ENCODE measurements at regions not wholly inside any gene's neighbourhood (a gene's known extent, or its start where the extent isn't known, plus 50 kb on each side); places are given as distances from the start of the nearest gene placed in this dataset.

GRCh38 chr9:109560470-109561132 is 62.5 kb upstream of the PTPN3 start:
- POLR2A ChIA-PET = no interaction called here
- no peak for DNase-seq (ENCODE audit: extremely low spot score)
- CTCF ChIA-PET = no interaction called here
- no peak for TF ChIP-seq CTCF (IDR thresholded peaks at IDR 0.05; ENCODE audit: control extremely low read depth, extremely low read depth, low read depth, missing control alignments)

GRCh38 chr9:109561137-109561536 is 63.0 kb upstream of the PTPN3 start:
- no peak for TF ChIP-seq CTCF (IDR thresholded peaks at IDR 0.05; ENCODE audit: control extremely low read depth, extremely low read depth, low read depth, missing control alignments)
- no peak for DNase-seq (ENCODE audit: extremely low spot score)
- POLR2A ChIA-PET = no interaction called here
- CTCF ChIA-PET = no interaction called here

GRCh38 chr9:109568089-109568488 is 70.0 kb upstream of the PTPN3 start:
- no peak for TF ChIP-seq CTCF (IDR thresholded peaks at IDR 0.05; ENCODE audit: control extremely low read depth, extremely low read depth, low read depth, missing control alignments)
- ChIA-PET CTCF (no interaction called here), POLR2A (no interaction called here)
- DNase-seq (ENCODE audit: extremely low spot score) = no peak

GRCh38 chr9:109568568-109569210 is 70.6 kb upstream of the PTPN3 start:
- no peak for TF ChIP-seq CTCF (IDR thresholded peaks at IDR 0.05; ENCODE audit: control extremely low read depth, extremely low read depth, low read depth, missing control alignments)
- CTCF ChIA-PET = interaction anchor here (0.9 kb wide), 1 partner anchor 248 kb away, joined by 3 read pairs; no protein-coding TSS in a partner anchor
- POLR2A ChIA-PET = no interaction called here
- DNase-seq (ENCODE audit: extremely low spot score) = no peak

- POLR2A ChIA-PET = no interaction called here
- DNase-seq (ENCODE audit: extremely low spot score) = peak; percentile 34
Observed at GRCh38 chr9:109574061-109574882, 76.2 kb upstream of the PTPN3 start.

More at GRCh38 chr9:109574061-109574882, 76.2 kb upstream of the PTPN3 start:
- CTCF ChIA-PET = interaction anchor here (0.6 to 2.7 kb wide), 19 partner anchors 9 to 1050 kb away, joined by 3 to 15 read pairs (median 4); no protein-coding TSS in a partner anchor
- TF ChIP-seq CTCF (IDR thresholded peaks at IDR 0.05; ENCODE audit: control extremely low read depth, extremely low read depth, low read depth, missing control alignments) = peak; percentile 68
